HG03060 (cell line): ENCODE measurements at regions not wholly inside any gene's neighbourhood (a gene's known extent, or its start where the extent isn't known, plus 50 kb on each side); places are given as distances from the start of the nearest gene placed in this dataset.

ENCODE experiments used
- ATAC-seq: cut with Tn5 transposase; IDR thresholded peaks from one replicate; pipeline ENCODE4 v1.9.1; 2021; ENCODE audit warnings: low read depth, moderate number of reproducible peaks; ENCODE audit not compliant: unreplicated experiment

DNA sequence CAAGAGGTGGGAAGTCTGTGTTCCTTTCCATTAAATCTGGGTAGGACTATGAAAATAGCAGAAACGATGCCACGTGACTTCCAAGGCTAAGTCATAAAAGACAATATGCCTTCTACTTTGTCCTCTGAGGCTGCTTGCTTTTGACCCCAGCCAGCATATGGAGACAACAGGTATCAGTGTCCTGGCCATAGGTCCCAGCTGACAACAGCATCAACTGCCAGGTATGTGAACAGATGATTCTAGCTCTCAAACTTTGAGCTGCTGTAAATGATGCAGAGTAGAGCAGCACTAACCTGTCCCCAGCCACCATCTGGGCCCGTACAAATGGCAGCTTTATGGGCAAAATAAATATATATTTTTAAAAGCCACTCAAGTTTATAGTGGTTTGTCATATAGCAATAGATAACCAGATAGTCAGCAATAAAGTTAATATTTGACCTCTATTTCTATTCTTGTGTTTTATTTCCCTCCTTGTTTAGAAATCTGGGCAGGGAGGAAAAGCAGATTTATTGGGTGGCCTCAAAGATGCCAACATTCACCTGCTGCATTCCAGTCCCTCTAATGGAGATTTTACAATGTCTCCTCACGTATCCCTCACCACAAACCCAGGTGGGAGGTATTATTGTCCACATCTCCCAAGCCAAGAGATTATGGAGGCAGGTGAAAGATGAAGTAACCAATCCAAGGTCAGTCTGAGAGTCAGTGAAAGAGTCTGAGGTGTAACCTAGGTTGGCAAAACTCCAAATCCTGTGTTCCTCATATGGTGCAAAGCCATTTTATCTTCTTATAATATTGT is 209.6 kb upstream of the LARGE1 start:
- ATAC-seq: no peak

DNA sequence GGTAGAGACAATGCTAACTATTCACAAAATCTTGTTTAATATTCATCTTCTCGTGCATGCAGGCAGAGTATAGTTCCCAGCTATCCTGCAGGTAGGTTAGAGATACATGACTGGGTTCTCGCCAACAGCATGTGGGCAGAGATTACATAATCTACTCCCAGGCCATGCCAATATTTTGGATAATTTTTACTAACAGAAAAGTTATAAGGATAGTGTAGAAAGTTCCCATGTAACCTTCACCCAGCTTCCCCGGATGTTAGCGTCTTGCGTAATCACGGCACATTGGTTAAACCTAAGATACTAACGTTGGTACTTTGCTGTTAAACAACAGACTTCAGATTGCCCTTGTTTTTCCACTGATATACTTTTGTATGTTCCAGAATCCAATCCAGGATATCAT is 215.5 kb upstream of the LARGE1 start:
- ATAC-seq: no peak

DNA sequence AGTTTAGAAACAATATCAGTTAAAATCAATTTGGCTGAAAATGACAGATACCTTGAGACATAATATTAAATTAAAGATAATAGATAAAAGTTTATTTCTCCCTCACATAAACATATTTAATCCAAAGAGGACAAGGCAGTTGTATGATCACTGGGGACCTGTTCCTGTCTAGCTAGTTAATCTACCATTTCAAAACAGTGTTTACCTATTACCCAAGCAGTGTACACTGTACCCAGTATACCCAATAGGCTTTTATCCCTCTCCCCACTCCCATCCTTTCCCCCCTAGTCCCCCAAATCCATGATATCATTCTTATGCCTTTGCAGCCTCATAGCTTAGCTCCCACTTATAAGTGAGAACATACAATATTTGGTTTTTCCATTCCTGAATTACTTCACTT is 229.7 kb upstream of the LARGE1 start:
- no peak for ATAC-seq

DNA sequence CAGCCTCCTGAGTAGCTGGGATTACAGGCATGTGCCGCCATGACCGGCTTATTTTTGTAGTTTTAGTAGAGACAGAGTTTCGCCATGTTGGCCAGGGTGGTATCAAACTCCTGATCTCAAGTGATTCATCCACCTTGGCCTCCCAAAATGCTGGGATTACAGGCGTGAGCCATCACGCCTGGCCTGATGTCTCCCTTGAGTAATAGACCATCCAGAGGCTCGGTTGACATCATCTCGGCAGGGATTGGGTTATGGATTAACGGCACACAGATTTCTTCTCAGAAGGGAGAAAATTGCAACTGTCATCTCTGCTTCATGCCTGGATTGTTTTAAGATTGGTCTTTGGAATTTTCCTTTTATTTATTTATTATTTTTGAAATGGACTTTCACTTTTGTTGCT is 239.2 kb upstream of the LARGE1 start:
- ATAC-seq: no peak

DNA sequence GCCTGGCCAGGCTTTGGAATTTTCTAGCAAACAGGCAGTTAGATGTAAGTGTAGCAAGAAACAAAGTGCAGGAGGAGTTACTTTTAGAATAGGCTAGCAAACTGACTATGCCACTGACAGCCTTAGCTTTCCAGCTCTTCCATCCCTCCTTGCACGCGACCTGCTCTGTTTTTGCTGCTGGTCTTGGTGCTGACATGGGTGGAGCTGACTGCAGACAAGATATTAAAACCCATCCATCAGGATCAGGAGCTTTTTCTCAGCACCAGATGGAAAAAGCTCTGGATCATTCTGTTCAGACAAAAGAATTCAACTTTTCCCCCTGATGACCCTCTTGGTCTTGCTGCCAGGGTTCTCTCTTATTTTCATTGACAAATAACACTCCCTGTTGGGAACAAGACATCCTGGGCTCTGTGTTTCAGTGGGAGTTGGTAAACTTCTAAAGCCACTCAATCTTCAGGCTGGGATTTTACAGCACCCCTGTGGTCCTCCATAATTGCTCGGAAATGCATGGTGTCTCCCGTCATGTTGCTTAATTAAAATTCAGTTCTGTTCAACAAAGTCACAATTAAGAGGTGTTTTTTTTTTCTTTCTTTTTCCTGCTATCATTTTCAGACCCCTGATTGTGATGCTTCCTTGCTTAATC is 240.0 kb upstream of the LARGE1 start:
- no peak for ATAC-seq

DNA sequence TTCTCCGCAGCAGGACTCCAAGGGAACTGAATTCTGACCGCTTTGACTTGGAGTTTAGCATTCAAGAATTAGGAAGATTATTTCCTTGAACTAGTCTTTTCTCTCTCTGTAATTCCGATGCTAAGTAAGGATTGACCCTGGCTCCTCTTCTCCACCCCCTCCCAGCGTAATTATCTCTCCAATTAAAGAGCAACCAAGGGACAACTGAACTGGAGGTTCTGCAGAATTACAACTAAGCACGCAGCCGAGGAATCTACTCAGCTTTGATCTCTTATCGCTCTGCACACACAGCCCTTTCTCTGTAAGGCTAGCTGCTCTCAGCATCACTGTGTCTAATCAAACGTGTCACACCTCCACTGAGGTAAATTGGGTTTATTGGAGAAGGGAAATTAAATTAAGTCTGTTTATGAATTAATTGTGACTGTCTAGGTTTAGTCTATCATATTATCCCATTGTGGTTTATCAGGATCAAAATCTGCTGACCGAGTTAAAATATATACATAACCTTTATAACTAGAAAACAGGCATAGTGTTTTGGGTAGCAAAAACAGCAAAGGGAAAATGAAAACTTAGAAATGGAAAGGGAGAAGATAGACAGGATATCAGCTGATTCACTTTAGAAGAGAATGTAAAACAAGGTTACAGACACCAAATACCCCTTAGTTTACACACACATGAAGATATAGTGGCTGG is 241.3 kb upstream of the LARGE1 start:
- no peak for ATAC-seq

DNA sequence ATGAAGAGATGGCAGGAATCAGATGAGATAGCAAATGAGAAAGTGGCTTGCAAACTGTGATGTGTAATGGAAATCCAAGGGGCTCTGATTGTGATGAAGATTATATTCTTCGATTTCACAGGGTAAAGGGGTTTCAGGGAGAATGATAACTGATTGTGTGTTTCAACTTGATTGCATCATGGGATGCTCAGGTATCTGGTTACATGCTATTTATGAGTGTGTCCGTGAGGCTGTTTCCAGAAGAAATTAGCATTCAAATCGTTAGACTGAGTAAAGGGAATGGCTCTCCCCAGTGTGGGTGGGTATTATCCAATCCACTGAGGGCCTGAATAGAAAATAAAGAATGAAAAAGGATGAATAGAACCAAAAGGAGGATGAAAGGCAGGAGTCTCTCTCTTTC is 278.7 kb upstream of the LARGE1 start:
- no peak for ATAC-seq

DNA sequence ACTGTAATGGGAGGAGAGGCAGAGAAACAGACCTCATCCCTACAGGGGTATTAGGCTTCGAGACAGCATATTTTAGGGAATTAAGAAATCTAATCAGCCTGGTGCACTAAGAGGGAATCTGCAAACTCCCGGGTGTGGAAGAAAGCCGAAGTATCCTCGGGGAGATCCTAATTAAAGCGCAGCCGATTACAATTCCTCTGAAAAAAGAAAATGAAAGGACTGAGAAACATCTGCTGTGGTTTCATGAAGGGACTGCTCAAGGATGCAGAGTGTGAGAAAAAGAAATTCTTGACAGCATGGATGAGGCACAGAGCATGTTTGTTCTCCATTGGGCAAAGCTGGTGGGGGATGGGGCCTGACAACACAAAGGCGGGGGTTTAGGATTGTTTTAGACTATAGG is 290.0 kb upstream of the LARGE1 start:
- no peak for ATAC-seq

DNA sequence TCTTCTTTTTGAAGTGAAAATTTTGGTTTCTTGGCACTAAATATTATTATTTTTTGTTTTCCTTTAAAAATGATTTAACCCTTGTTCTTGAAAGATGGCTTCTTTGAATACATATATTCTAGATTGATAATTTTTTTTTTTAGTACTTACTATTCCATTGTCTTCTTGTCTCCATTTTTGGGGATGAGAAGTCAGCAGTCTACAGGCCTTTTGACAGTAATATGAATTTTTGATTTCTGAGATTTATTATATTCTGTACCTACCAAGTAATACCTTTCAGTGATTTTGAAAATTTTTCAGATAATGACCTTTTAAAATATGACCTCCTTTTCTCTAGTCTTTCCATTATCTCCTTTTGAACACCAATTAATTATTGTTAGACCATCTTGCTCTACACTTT is 294.1 kb upstream of the LARGE1 start:
- ATAC-seq: no peak

DNA sequence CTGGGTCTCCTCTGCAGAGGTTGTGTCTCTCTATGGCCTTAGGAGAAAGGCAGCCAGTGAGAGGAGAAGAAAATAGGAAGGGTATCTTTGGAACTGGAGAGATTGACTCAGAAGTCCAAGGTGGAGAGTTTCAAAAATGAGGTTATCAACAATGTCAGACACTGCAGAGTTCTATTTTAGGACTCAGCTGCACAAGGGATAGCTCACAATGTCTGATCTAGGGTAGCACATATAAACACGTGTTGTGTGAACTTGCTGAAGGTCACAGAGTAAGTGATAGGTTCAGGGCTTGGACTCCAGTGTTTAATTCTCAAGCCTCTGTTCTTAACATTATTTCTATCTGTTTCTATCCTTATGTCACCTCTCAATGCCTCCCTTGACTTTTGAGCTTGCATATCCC is 305.0 kb upstream of the LARGE1 start:
- no peak for ATAC-seq

DNA sequence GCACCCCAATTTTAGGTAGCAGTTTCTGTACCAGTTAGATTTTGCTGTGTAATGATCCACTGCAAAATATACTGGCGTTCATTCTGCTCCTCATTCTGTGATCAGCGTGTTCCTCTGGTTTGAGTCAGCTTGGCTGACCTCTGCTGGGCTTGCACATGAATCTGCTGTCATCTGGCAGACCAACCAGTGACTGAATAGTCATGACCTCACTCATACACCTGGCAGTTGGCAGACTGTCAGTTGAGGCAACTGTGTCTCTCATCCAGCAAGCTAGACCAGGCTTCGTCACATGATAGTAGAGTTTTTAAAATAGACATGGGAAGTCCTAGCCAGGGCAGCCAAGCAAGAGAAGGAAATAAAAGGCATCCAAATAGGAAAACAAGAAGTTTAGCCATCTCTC is 316.3 kb upstream of the LARGE1 start:
- ATAC-seq: no peak

DNA sequence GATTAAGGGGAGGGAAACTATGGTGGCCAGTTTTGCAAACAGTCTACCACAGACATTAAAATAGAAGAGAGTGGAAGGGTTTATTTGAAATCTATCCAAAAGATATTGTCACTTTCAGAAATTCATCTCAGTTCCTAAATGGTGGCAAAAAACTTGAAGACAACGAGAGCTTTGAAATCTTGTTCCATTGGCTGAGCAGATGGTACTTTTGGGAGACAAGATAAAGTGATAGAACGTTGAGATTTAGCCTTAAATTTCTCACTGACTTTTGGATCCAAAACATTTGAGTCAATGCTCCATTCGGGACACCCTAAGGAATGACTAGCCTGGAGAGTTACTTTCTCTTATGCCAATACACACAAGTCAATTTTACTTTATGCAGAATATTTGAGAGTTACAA is 319.1 kb upstream of the LARGE1 start:
- ATAC-seq: no peak

DNA sequence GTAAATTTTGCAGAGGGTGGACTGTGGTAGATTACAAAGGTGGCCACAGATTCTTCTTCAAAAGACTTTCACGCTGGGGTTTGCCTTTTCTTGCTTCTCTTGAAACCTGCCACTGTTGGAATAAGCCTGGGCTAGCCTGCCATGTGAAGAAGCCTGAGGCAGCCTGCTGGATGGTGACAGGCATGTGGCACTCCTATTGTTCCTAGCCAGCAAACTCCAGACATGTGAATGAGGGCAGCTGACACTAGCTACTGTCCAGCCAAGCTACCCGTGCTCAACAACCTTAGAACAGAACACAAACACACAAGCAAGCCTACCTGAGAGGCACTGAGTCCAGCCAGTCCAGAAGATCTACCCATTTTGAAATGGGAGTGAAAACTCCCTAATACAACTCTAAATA is 322.7 kb upstream of the LARGE1 start:
- no peak for ATAC-seq

DNA sequence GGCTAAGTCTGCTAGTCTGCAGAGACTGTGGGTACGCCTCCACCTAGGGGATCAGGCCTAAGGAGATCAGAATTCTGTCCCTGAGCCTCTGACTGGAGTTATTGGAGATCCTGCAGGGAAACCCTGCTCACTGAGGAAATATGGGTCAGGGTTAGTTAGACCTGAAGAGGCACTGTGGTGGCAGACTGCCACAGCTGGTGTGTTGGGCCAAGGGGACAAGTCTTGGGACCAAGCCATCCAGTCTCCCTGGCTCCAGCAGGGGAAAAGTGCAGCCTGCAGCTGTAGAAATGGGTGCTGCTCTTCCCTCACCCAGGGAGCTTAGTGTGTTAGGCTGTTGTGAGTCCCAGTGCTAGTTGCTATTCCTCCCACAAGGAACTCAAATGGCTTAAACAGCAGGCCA is 334.8 kb upstream of the LARGE1 start:
- no peak for ATAC-seq

DNA sequence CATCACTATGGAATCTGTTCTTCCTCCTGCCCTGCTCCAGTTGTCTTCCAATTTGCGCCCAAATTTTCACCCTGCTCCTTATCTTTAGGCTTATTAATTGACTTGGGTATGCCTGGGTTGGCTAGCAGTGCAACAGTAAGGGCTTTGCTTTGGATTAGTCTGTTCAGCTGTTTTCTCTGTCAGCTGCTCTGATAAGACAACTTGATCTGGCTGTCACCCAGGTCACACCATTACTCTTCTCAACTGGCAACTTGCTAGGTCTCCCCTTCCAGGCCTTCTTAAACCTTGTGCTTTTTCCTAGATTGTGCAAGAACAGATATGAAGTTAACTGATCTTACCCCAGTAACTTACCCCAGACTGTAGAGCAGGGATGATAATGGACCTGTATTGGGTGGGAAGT is 357.8 kb upstream of the LARGE1 start:
- ATAC-seq: no peak

DNA sequence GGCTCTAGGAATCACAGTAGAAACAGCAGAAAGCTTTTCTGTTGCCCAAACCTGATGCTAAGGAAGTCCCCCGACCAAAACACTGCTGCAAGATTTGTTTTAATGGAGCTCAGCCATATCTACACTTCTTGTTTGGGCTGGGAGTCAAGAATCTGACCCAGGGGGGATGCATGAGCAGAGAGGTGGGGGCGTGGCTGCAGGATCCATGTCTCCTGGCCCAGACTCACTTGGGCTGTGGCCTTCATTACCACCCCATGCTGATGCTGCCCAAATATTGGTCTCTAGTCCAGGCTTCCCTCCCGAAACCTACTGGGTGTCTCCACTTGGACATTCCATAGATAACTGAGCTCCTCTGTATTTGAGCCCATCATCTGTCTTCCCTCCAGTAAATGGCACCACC is 361.5 kb upstream of the LARGE1 start:
- no peak for ATAC-seq

DNA sequence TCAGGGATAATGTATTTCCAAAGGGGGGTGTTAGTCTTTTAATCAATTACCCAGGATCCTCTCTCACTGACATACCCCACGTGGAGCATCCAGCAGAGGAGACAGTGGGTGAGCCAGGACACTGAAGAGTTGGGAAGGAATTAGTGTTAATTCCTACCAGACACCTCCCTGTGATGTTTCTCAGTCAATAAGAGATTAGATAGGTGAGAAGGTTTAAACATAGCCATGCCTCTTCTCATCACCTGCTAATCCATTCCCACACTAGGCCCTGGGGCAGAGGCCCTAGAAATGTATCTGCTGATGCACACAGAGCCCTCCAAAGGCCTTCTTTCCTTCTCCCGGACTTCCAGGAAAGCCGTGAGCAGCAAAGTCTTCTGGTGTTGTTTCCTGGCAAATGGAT is 363.6 kb upstream of the LARGE1 start:
- no peak for ATAC-seq

DNA sequence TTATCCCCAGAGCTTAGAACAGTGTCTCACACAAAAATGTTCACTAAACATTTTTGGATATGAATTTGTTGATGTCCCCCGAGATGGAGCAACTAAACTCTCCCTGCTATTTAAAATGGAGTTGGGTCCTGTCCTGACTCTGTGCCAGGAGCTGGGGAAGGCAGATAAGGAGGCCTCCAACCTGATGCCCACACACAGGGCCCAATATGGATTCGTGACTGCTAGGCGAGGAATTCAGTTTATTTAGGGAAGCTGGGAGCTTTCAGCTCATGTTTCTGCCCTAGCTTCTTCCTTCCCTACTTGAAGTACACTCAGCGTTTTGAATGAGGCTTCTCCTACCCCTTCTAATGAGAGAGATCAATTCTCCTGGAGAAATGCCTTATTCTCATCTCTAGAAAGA is 373.0 kb upstream of the LARGE1 start:
- ATAC-seq: no peak

DNA sequence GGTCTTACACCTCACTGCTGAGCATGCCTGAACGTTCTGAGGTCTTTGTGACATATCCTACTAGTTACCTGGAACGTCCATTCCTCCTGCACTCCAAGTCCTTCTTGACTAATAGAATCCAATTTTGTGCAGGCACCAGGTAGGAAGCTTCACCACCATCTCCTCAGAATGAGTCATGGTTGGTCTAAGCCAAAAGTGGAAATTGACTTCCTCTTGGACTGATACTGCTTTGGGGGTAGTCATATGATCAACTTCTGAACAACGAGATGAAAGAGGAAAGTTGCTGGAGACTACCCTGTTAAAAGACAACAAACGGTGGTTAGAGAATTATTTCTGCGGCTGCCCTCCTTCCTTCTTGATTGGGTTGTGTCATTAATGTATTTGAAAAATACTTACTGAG is 374.2 kb upstream of the LARGE1 start:
- no peak for ATAC-seq

DNA sequence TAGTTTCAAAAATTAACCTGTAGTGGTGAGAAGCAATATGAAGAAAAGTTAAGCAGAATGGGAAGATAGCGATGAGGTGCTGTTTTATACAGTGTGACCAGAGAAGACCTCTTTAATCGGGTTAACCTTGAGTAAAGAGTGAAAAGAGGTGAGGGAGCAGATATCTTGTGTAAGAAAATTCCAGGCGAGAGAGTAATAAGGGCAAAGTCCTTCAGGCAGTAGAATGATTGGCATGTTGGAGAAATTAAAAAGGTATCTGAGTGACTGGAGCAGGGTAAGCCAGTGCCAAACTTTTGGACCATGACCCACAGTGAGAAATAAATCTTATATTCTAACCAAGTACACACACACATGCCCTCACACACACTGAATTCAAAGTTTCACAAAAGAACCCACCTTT is 374.7 kb upstream of the LARGE1 start:
- no peak for ATAC-seq

DNA sequence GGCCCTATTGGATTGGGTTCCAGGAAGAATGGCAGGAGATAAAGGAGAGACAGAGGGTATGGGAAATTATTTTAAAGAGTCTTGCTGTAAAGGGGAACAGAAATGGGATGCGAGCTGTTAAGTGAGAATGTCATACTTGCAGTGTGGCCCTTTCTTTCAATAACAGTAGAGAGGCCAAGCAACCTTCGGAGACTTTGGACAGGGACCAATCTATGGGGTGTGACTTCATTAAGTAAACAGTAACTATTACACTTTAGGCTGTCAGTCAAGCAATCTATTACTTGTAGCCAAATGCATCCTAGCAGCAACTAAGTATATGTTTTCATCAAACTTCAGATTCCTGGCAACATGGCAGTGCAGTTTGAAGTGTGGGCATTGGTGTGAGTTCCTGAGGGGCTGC is 376.2 kb upstream of the LARGE1 start:
- ATAC-seq: no peak

DNA sequence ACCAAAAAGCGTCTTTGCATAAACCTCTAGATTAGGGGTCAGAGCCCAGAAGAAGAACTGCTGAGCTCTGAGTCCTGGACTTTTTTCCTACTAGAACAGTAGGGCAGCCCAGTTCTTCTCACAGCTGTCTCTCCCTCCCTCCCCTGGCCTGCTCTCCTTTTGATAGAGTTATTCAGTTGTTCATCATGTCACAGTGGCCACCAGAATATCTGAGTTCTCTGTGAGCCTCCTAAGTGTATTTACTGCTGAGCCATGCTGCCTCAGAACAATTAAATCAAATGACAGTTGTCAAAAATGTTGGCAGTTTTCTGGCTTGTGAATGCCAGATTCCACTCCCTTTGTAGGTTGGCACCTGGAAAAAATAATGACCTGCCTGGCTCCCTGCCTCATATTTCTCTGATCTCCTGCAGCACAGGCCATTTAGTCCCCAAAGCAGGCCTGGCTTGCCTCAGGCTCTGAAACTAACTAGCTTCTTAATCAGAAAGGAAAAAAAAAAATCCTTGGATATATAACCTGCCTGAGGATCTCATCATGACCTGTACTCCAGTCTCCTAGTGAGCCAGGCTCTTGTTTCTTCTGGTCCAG is 377.4 kb upstream of the LARGE1 start:
- no peak for ATAC-seq
